ENCODE measurements at regions not wholly inside any gene's neighbourhood (a gene's known extent, or its start where the extent isn't known, plus 50 kb on each side); places are given as distances from the start of the nearest gene placed in this dataset.

DNA sequence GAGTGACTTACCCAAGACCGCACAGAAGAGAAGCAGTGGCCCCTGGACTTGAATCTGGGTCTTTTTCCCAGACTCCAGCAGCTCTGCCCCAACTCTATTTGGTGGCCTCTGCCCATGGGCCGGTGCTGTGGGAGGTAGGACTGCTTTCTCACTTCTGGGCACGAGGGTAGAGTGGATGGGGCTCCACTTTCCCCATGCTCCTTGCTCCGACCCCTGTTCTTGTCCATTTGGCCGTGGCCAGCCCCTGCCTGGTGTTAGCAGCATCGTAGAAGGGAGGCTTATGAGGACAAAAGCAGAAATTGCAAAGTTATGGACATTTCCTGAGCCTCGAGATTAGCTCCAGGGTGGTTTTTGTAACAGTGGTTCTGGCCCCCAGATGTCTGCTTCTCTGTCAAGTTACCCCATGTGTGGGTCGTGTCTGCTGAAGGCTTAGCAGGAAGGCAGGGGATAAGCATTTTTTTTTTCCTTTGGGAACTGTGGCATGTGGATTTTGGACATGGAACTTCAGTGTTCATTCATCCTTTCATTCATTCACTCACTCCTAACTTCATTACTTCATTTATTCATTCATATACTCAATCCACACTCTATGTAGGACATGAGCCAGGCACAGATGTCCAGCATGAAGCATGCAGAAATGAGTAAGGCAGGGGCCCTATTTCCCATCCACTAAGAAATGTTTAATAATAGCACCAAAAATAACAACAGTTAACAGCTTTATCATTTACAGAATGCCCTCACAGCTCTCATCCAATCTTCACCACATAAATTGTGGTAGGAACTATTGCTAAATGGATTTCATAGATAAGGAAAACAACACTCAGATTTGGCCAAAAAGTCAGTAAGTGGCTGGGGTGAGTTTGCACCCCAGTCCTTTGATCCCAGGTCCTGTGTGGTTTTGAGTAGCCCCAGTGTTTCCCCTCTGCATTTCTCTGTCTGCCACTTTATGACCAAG is 180.5 kb downstream of the OPA1 start:
- no peak overlapping the region for H3K4me3 Mint-ChIP-seq (ENCODE audit: low read depth, unreplicated experiment)
- intact Hi-C loops (cut with micrococcal nuclease; ENCODE audit: unreplicated experiment): no loop called here
- H3K4me1 Mint-ChIP-seq (ENCODE audit: low read depth, unreplicated experiment): no peaks in the 10 kb centered on the region
- CTCF ChIA-PET: no interaction called here
- no peak overlapping the region for H3K27ac Mint-ChIP-seq (ENCODE audit: unreplicated experiment)
- no peak for DNase-seq
- H3K27me3 Mint-ChIP-seq (ENCODE audit: unreplicated experiment): no peaks in the 10 kb centered on the region
- no peaks in the 10 kb centered on the region for H3K9me3 Mint-ChIP-seq (ENCODE audit: low read depth, unreplicated experiment)
- no TSS peak for BruUV-seq (replicated peaks)
- H3K36me3 Mint-ChIP-seq (ENCODE audit: insufficient read depth, unreplicated experiment): no peaks in the 10 kb centered on the region
- TF ChIP-seq, protein P1, sequence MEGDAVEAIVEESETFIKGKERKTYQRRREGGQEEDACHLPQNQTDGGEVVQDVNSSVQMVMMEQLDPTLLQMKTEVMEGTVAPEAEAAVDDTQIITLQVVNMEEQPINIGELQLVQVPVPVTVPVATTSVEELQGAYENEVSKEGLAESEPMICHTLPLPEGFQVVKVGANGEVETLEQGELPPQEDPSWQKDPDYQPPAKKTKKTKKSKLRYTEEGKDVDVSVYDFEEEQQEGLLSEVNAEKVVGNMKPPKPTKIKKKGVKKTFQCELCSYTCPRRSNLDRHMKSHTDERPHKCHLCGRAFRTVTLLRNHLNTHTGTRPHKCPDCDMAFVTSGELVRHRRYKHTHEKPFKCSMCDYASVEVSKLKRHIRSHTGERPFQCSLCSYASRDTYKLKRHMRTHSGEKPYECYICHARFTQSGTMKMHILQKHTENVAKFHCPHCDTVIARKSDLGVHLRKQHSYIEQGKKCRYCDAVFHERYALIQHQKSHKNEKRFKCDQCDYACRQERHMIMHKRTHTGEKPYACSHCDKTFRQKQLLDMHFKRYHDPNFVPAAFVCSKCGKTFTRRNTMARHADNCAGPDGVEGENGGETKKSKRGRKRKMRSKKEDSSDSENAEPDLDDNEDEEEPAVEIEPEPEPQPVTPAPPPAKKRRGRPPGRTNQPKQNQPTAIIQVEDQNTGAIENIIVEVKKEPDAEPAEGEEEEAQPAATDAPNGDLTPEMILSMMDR (IDR thresholded peaks at IDR 0.05; ENCODE audit: unreplicated experiment): no peak

DNA sequence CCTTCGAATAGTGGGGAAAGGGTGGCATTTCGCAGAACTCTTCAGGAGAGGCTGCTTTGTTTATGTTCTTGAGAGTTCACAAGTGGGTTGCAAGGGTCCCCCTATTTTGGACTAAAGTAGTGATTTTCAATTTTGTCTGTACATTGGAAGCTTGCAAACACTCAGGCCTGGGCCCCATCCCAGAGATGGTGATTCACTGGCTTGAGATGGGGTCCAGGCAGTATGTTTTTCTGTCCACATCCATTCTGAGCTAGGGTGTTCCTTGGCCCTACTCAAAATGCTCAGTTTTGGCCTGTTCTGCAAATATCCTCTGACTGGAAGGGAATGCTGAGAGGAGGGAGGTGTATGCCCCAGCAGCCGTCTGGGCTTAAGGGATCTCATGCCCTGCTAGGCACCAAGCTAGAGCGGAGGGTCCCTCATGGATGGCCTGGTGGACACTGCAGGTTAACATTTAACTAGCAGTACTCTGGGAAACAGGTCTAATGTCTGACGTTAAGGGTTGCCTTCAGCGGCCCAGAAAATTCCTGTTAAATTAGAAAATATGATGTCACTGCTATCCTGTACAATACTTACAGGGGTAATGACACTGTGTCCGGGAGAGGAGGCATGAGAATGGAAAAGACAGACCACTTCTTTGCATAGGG is 181.4 kb downstream of the OPA1 start:
- no peaks in the 10 kb centered on the region for H3K9me3 Mint-ChIP-seq (ENCODE audit: low read depth, unreplicated experiment)
- no peak for DNase-seq
- H3K36me3 Mint-ChIP-seq (ENCODE audit: insufficient read depth, unreplicated experiment): no peaks in the 10 kb centered on the region
- no peaks in the 10 kb centered on the region for H3K27me3 Mint-ChIP-seq (ENCODE audit: unreplicated experiment)
- H3K4me3 Mint-ChIP-seq (ENCODE audit: low read depth, unreplicated experiment): no peak overlapping the region
- H3K4me1 Mint-ChIP-seq (ENCODE audit: low read depth, unreplicated experiment): peaks cover 5% of the 10 kb centered on the region
- CTCF ChIA-PET: no interaction called here
- H3K27ac Mint-ChIP-seq (ENCODE audit: unreplicated experiment): no peak overlapping the region
- no TSS peak for BruUV-seq (replicated peaks)
- intact Hi-C loops (cut with micrococcal nuclease; ENCODE audit: unreplicated experiment): no loop called here
- TF ChIP-seq, protein P1 (IDR thresholded peaks at IDR 0.05; ENCODE audit: unreplicated experiment): no peak

DNA sequence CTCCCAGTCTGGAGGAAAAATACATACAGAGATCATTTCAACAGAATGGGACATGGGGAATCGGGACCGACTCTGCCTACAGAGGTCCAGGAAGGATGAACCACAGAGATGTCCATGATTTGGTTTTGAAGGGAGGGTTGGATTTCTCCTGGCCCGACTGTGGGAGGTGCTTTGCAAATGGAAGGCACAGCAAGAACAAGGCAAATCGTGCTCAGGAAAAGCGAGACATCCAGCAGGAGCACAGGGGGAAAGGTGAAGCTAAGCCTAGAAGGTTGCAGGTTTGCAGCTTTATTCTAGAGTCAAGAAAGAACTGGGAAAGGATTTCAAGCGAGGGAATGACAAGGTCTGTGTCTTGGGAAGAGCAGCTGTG is 181.9 kb downstream of the OPA1 start:
- Mint-ChIP-seq H3K27ac (ENCODE audit: unreplicated experiment) (no peak overlapping the region), H3K27me3 (ENCODE audit: unreplicated experiment) (no peaks in the 10 kb centered on the region), H3K4me3 (ENCODE audit: low read depth, unreplicated experiment) (no peak overlapping the region), H3K9me3 (ENCODE audit: low read depth, unreplicated experiment) (no peaks in the 10 kb centered on the region), H3K36me3 (ENCODE audit: insufficient read depth, unreplicated experiment) (no peaks in the 10 kb centered on the region), H3K4me1 (ENCODE audit: low read depth, unreplicated experiment) (peaks cover 10% of the 10 kb centered on the region)
- CTCF ChIA-PET: no interaction called here
- TF ChIP-seq, protein P1 (IDR thresholded peaks at IDR 0.05; ENCODE audit: unreplicated experiment): no peak
- DNase-seq: no peak
- no TSS peak for BruUV-seq (replicated peaks)
- intact Hi-C loops (cut with micrococcal nuclease; ENCODE audit: unreplicated experiment): no loop called here

DNA sequence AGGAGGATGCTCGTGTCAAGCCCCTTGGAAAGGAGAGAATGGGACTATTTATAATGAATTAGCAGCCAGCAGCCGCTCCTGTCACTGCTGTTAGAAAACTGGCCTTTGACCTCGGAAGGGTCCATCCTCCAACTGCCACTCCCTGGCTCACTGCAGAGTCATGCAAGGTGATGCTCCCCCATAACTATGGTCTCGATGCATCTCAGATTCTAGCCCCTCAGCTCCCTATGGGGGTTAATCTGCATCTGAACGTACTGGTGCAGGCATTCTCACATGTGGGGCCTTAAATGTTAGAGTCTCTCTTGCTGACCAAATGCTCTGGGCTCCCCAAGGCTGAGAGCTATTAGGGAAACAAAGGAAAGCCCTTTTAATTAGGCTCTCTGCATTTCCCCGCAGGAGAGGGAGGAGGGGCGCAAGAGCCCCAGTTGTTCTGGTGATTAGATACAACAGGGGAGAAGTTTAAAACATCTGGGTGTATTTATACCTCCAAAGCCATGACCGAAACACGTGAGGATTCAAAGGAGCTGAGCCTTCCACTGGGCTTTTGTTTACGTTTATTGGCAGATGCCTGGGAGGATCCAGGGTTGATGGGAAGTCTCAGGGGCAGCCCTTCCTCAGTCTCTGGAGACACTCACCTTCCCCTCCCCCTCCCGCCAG is 182.5 kb downstream of the OPA1 start:
- intact Hi-C loops (cut with micrococcal nuclease; ENCODE audit: unreplicated experiment): no loop called here
- CTCF ChIA-PET: no interaction called here
- H3K27me3 Mint-ChIP-seq (ENCODE audit: unreplicated experiment): no peaks in the 10 kb centered on the region
- no peak overlapping the region for H3K4me3 Mint-ChIP-seq (ENCODE audit: low read depth, unreplicated experiment)
- TF ChIP-seq, protein P1 (IDR thresholded peaks at IDR 0.05; ENCODE audit: unreplicated experiment): no peak
- H3K9me3 Mint-ChIP-seq (ENCODE audit: low read depth, unreplicated experiment): no peaks in the 10 kb centered on the region
- no TSS peak for BruUV-seq (replicated peaks)
- peaks cover 15% of the 10 kb centered on the region for H3K4me1 Mint-ChIP-seq (ENCODE audit: low read depth, unreplicated experiment)
- no peak for DNase-seq
- no peak overlapping the region for H3K27ac Mint-ChIP-seq (ENCODE audit: unreplicated experiment)
- no peaks in the 10 kb centered on the region for H3K36me3 Mint-ChIP-seq (ENCODE audit: insufficient read depth, unreplicated experiment)

Measured in Calu3 (cell line).